Glomerular visceral epithelial cell (primary cell): ENCODE measurements at regions not wholly inside any gene's neighbourhood (a gene's known extent, or its start where the extent isn't known, plus 50 kb on each side); places are given as distances from the start of the nearest gene placed in this dataset.
A peak's percentile ranks its signal among the peaks of the same experiment; 100 is the strongest.

Experiments
- DNase-seq: peaks from one replicate; pipeline ENCODE4 v3.0.0-alpha.2; 2016; ENCODE audit errors: extremely low spot score

GRCh38 chr2:8278709-8279354 lies 403.0 kb upstream of the ID2 start:
- DNase-seq = no peak

DNA sequence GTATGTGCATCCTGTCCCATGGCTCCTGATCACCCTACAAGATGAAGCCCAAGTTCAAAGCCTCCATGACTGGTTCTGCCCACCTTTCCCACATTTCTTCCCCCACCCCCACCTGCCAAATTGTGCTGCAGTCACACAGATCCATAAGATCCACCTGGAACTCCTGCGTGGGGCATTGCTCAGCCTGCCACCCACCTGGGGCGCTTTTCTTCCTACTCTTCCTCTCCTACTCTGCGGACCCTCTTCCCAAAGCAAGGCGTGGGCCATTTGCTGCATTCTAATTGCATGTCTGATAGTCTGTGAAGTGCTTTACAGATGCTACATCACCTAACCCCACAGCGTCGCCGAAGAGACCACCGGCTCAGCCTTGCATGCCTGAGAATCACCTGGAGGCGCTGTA lies 402.4 kb upstream of the ID2 start:
- DNase-seq = no peak

- no peak for DNase-seq
Measured at GRCh38 chr2:8281234-8281633, 400.6 kb upstream of the ID2 start.

DNA sequence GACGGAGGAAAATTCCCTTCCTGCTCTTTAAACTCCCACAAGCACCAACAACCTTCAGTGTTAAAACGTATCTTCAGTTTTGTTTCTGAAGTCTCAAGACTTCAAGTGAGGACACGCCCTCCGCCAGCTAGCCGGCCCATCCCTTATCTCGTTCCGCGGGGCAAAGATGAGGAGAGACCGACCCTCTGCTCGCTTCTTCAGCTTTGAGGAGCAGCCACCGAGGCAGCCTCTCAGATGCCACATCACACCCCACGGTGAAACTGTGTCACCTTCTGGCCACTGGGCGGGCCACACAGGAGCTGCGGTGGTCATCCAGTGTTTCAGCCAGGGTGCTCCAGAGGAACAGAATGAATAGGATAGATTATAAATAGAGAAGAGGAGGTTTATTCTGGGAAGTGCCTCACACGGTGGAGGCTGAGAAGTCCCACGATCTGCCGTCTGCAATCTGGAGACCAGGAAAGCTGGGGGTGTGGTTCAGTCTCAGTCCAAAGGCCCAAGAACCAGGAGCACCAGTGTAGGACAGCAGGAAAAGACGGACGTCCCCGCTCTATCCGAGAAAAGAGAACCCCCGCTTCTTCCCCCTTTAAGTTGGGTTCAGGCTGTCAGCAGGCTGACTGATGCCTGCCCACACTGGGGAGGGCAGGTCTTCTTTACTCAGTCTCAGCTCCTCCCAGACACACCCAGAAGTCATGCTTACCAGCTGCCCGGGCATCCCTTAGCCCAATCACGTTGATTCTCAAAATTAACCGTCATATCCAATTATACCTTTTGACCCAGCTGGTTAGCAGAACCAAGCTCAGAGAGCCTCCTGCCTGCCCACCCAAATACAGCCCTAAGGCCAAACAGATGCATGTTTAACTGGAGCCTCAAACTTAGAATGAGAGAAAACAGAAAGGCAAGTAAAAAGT lies 399.7 kb upstream of the ID2 start:
- no peak for DNase-seq

- DNase-seq = no peak
Measured at GRCh38 chr2:8282858-8283252, 399.0 kb upstream of the ID2 start.

GRCh38 chr2:8285081-8285480 lies 396.8 kb upstream of the ID2 start:
- no peak for DNase-seq

- DNase-seq = no peak
Measured at GRCh38 chr2:8285898-8286297, 396.0 kb upstream of the ID2 start.

DNA sequence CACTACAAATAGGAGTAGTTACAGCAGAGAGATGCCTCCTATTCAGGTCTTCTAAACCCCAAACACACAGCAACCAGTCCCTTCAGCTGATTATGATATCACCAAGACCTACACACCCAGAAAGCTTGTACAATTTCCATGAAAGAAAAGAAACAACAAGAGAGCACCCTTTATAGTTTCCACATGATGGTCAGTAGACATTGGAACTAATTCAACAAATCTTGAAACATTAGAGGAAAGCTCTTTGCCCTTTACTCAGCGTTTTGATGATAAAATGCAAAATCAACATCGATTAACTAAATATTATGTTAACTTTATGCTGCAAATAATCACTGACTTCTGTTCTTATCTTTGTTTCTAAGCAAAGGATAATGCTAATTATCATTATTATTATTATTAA lies 393.6 kb upstream of the ID2 start:
- no peak for DNase-seq

- no peak for DNase-seq
Measured at GRCh38 chr2:8289111-8289510, 392.7 kb upstream of the ID2 start.

- DNase-seq = no peak
Measured at GRCh38 chr2:8290771-8291352, 391.0 kb upstream of the ID2 start.

DNA sequence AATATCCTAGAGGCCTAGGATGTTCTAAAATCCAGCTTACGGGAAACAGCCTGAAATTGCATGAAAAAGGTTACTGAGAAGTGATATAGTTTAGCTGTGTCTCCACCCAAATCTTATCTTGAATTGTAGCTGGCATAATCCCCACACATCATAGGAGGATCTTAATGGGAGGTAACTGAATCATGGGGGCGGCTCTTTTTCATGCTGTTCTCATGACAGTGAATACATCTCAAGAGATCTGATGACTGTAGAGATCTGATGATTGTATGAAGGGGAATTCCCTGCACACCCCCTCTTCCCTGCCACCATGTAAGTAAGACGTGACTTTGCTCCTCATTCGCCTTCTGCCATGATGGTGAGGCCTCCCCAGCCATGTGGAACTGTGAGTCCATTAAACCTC lies 385.6 kb upstream of the ID2 start:
- DNase-seq = no peak

GRCh38 chr2:8297376-8298231 lies 384.3 kb upstream of the ID2 start:
- DNase-seq = no peak

DNA sequence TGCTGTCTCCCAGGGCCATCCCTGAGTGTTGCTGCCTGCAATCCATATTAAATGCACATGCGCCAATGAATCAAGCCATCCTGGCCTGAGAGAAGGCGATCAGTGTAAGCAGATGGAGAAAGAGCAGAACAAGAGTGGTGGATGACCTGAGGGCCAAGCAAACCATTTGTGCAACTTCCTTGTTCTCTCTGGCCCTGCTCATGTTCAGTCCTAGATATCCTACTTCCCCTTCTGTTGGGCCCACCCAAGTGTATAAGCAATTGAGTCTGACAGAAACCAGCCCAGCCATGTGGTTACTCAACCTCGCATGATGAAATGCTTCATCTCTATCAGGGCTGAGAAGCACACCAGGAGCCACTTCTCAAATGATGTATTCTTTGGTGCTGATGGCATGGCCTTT lies 383.1 kb upstream of the ID2 start:
- DNase-seq = no peak

DNA sequence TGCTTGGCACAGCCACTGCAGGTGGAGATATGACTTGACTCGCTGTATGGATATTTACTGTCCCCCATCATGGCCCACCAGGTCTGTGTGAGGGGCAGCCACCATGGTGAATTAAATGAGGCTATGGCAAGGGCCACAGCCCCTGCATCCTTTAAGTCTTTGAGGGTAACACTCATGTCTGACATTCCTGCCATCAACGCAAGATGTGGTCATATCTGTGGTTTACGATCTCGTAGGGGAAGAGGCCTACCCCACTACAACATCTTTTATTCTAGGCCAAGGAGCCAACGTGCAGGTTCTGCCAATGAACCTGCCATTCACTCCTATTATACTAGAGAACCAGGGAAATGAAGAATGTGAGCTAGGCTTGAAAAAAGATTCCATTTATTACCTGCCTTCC lies 381.6 kb upstream of the ID2 start:
- DNase-seq = no peak

GRCh38 chr2:8300905-8301304 lies 381.0 kb upstream of the ID2 start:
- DNase-seq = no peak

DNA sequence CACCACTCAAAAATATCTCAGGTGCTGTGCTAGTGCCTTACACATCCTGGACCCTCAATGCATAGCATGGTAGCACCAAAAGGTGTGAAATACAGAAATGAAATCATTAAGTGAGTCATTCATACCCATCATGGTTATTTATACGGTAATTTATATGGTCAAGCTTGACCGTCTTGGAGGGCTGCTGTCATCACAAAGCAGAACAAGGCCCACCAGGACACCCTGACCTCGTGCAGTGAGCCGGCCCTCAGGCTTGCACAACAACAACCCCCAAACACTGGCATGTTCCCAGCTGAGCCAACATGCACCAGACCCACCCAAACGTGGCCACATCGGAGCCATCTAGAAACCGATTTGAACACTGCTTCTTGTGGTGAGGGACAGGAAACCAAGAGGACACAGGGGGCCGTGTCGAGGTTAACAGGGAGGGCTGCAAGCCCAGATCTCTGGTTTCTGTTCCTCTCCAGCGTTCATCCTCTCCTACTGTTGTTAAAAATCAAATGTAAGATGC lies 378.5 kb upstream of the ID2 start:
- peak; percentile 45 for DNase-seq

- DNase-seq = no peak
Measured at GRCh38 chr2:8304821-8305766, 376.8 kb upstream of the ID2 start.

GRCh38 chr2:8306530-8307351 lies 375.1 kb upstream of the ID2 start:
- DNase-seq = peak; percentile 68

- DNase-seq = no peak
Measured at GRCh38 chr2:8307606-8308180, 374.2 kb upstream of the ID2 start.
